ENCODE measurements at regions not wholly inside any gene's neighbourhood (a gene's known extent, or its start where the extent isn't known, plus 50 kb on each side); places are given as distances from the start of the nearest gene placed in this dataset.

- DNase-seq = no peak
Measured at GRCh38 chr17:77366206-77366557, 225.4 kb downstream of the SEC14L1 start.

- DNase-seq = no peak
Measured at GRCh38 chr17:77366558-77367245, 225.9 kb downstream of the SEC14L1 start.

- DNase-seq = no peak
Measured at GRCh38 chr17:77369544-77369971, 228.8 kb downstream of the SEC14L1 start.

GRCh38 chr17:77370586-77370985 lies 229.8 kb downstream of the SEC14L1 start:
- no peak for DNase-seq

GRCh38 chr17:77371117-77371887 lies 230.5 kb downstream of the SEC14L1 start:
- DNase-seq = no peak

- DNase-seq = no peak
Measured at GRCh38 chr17:77371888-77372443, 231.2 kb downstream of the SEC14L1 start.

- DNase-seq = no peak
Measured at GRCh38 chr17:77372444-77373298, 231.9 kb downstream of the SEC14L1 start.

GRCh38 chr17:77373299-77374169 lies 232.8 kb downstream of the SEC14L1 start:
- DNase-seq = no peak

- DNase-seq = no peak
Measured at GRCh38 chr17:77374170-77374936, 233.6 kb downstream of the SEC14L1 start.

- DNase-seq = no peak
Measured at GRCh38 chr17:77375108-77375916, 234.5 kb downstream of the SEC14L1 start.

- DNase-seq = no peak
Measured at GRCh38 chr17:77375917-77376651, 235.3 kb downstream of the SEC14L1 start.

- DNase-seq = no peak
Measured at GRCh38 chr17:77376795-77377709, 236.3 kb downstream of the SEC14L1 start.

GRCh38 chr17:77377710-77378235 lies 237.0 kb downstream of the SEC14L1 start:
- no peak for DNase-seq

- no peak for DNase-seq
Measured at GRCh38 chr17:77378318-77379064, 237.7 kb downstream of the SEC14L1 start.

- no peak for DNase-seq
Measured at GRCh38 chr17:77379065-77379428, 238.3 kb downstream of the SEC14L1 start.

- no peak for DNase-seq
Measured at GRCh38 chr17:77379832-77380231, 239.1 kb downstream of the SEC14L1 start.

- DNase-seq = no peak
Measured at GRCh38 chr17:77380395-77381184, 239.8 kb downstream of the SEC14L1 start.
